GM12878 (cell line): ENCODE measurements at regions not wholly inside any gene's neighbourhood (a gene's known extent, or its start where the extent isn't known, plus 50 kb on each side); places are given as distances from the start of the nearest gene placed in this dataset.

Source experiments
- BMI1 ChIP-seq: fragments of 450-650 bp; IDR thresholded peaks from 2 replicates; pipeline ENCODE4 v1.6.1; 2016; ENCODE audit warnings: mild to moderate bottlenecking, moderate library complexity, borderline replicate concordance
- CEBPB ChIP-seq, 2 experiments: fragments of 150-350 bp in 1 of 2; IDR thresholded peaks; 2 replicates each; pipeline ENCODE4 v1.6.1; 2012 to 2014; ENCODE audit warnings: low read depth in 2 of 2, low read length in 2 of 2, borderline replicate concordance in 1 of 2, inconsistent platforms in 1 of 2
- DPF2 ChIP-seq: fragments of 450-650 bp; IDR thresholded peaks from 2 replicates; pipeline ENCODE4 v1.6.1; 2017; ENCODE audit warnings: mild to moderate bottlenecking
- EZH2 ChIP-seq: IDR thresholded peaks from 2 replicates; pipeline ENCODE4 v1.6.1; 2012; ENCODE audit warnings: low read depth, mild to moderate bottlenecking, control low read depth, inconsistent platforms, low read length, borderline replicate concordance; ENCODE audit not compliant: control insufficient read depth
- ZBTB4 ChIP-seq: fragments of 450-650 bp; formaldehyde crosslinking; IDR thresholded peaks from 2 replicates; pipeline ENCODE4 v1.4.0; 2022; ENCODE audit warnings: mild to moderate bottlenecking, moderate library complexity
- TF ChIP-seq, protein P1 (sequence below): IDR thresholded peaks from 2 replicates; pipeline ENCODE4 v1.6.1; 2011; ENCODE audit warnings: low read depth, mild to moderate bottlenecking, low read length, moderate library complexity, borderline replicate concordance; ENCODE audit errors: extremely low read depth
- TF ChIP-seq, protein P2 (sequence below): IDR thresholded peaks from 2 replicates; pipeline ENCODE4 v1.6.1; 2012; ENCODE audit warnings: low read length, inconsistent platforms
- TF ChIP-seq, protein P3 (sequence below), 3 experiments: IDR thresholded peaks in 2 of 3; conservative IDR thresholded peaks in 1 of 3; 2 replicates each; pipeline ENCODE4 v1.5.1; 2011; ENCODE audit warnings: low read depth in 3 of 3, low read length in 3 of 3, mild to moderate bottlenecking in 3 of 3, control low read depth in 2 of 3, moderate library complexity in 2 of 3, inconsistent platforms in 1 of 3, mixed read lengths in 1 of 3; ENCODE audit not compliant: control insufficient read depth in 2 of 3, insufficient read depth in 1 of 3; ENCODE audit errors: extremely low read depth in 1 of 3
- TF ChIP-seq, protein P4 (sequence below): IDR thresholded peaks from 2 replicates; pipeline ENCODE4 v1.6.1; 2011; ENCODE audit warnings: mild to moderate bottlenecking, low read depth, low read length, moderate library complexity; ENCODE audit not compliant: insufficient replicate concordance

DNA sequence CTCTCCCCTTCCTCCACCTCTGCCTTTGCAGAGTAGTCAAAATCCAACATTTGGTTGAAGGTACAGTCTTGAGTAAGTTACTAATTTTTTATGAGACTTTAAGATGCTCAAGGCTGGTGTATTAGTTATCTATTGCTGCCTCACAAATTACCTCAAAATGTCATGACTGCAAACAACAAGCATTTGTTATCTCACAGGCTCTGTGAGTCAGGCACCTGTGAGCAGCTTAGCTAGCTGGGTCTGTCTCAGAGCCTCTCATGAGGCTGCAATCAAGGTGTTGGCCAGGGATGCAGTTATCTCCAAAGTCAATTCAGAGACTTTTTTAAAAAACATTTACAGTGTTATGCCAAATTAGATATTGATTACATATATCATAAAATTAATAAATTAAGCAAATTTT is 371.3 kb upstream of the RGMB start:
- no peak for TF ChIP-seq BMI1
- TF ChIP-seq EZH2 = no peak
- TF ChIP-seq, protein P1, sequence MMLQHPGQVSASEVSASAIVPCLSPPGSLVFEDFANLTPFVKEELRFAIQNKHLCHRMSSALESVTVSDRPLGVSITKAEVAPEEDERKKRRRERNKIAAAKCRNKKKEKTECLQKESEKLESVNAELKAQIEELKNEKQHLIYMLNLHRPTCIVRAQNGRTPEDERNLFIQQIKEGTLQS = no peak
- TF ChIP-seq CEBPB (IDR thresholded peaks at IDR 0.05; ENCODE audit: borderline replicate concordance in 1 of 2, low read depth in 2 of 2, low read length in 2 of 2) = no peak
- no peak for TF ChIP-seq DPF2
- TF ChIP-seq, protein P2, sequence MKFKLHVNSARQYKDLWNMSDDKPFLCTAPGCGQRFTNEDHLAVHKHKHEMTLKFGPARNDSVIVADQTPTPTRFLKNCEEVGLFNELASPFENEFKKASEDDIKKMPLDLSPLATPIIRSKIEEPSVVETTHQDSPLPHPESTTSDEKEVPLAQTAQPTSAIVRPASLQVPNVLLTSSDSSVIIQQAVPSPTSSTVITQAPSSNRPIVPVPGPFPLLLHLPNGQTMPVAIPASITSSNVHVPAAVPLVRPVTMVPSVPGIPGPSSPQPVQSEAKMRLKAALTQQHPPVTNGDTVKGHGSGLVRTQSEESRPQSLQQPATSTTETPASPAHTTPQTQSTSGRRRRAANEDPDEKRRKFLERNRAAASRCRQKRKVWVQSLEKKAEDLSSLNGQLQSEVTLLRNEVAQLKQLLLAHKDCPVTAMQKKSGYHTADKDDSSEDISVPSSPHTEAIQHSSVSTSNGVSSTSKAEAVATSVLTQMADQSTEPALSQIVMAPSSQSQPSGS = no peak
- TF ChIP-seq, protein P3, sequence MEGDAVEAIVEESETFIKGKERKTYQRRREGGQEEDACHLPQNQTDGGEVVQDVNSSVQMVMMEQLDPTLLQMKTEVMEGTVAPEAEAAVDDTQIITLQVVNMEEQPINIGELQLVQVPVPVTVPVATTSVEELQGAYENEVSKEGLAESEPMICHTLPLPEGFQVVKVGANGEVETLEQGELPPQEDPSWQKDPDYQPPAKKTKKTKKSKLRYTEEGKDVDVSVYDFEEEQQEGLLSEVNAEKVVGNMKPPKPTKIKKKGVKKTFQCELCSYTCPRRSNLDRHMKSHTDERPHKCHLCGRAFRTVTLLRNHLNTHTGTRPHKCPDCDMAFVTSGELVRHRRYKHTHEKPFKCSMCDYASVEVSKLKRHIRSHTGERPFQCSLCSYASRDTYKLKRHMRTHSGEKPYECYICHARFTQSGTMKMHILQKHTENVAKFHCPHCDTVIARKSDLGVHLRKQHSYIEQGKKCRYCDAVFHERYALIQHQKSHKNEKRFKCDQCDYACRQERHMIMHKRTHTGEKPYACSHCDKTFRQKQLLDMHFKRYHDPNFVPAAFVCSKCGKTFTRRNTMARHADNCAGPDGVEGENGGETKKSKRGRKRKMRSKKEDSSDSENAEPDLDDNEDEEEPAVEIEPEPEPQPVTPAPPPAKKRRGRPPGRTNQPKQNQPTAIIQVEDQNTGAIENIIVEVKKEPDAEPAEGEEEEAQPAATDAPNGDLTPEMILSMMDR (IDR thresholded peaks at IDR 0.05 in 2 of 3, conservative IDR thresholded peaks at IDR 0.05 in 1 of 3; ENCODE audit: control insufficient read depth in 2 of 3, extremely low read depth in 1 of 3, insufficient read depth in 1 of 3, low read depth in 3 of 3, low read length in 3 of 3) = no peak
- TF ChIP-seq, protein P4, sequence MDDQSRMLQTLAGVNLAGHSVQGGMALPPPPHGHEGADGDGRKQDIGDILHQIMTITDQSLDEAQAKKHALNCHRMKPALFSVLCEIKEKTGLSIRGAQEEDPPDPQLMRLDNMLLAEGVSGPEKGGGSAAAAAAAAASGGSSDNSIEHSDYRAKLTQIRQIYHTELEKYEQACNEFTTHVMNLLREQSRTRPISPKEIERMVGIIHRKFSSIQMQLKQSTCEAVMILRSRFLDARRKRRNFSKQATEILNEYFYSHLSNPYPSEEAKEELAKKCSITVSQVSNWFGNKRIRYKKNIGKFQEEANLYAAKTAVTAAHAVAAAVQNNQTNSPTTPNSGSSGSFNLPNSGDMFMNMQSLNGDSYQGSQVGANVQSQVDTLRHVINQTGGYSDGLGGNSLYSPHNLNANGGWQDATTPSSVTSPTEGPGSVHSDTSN = no peak
- no peak for TF ChIP-seq ZBTB4 (CRISPR knock-in tag)
